ENCODE measurements at regions not wholly inside any gene's neighbourhood (a gene's known extent, or its start where the extent isn't known, plus 50 kb on each side); places are given as distances from the start of the nearest gene placed in this dataset.

DNA sequence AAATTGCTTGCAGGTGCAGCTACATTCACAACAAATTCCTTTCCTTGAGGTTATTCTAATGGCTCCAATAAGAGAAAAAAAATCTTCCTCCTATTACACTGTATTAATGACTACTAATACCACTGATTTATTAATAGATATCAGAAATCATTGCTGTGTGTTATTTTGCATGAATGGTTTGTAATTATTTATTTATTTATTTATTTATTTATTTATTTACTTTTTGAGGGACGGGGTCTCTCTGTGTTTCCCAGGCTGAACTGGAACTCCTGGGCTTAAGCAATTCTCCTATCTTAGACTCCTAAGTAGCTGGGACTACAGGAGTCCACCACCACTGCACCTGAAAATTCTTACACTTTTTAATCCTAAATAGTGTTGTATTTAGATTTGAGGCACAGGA is 390.4 kb downstream of the SI start (continued):
- TF ChIP-seq, protein P1, sequence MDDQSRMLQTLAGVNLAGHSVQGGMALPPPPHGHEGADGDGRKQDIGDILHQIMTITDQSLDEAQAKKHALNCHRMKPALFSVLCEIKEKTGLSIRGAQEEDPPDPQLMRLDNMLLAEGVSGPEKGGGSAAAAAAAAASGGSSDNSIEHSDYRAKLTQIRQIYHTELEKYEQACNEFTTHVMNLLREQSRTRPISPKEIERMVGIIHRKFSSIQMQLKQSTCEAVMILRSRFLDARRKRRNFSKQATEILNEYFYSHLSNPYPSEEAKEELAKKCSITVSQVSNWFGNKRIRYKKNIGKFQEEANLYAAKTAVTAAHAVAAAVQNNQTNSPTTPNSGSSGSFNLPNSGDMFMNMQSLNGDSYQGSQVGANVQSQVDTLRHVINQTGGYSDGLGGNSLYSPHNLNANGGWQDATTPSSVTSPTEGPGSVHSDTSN (IDR thresholded peaks at IDR 0.05), result no peak
- TF ChIP-seq MEF2A (IDR thresholded peaks at IDR 0.05; ENCODE audit: borderline replicate concordance, low read depth), result no peak
- no peak for TF ChIP-seq TCF12 (IDR thresholded peaks at IDR 0.05)
- no peak for TF ChIP-seq EP300 (IDR thresholded peaks at IDR 0.05; ENCODE audit: borderline replicate concordance in 1 of 2, low read depth in 1 of 2, low read length in 1 of 2)
- no peak for TF ChIP-seq YY1 (IDR thresholded peaks at IDR 0.05; ENCODE audit: low read depth)

DNA sequence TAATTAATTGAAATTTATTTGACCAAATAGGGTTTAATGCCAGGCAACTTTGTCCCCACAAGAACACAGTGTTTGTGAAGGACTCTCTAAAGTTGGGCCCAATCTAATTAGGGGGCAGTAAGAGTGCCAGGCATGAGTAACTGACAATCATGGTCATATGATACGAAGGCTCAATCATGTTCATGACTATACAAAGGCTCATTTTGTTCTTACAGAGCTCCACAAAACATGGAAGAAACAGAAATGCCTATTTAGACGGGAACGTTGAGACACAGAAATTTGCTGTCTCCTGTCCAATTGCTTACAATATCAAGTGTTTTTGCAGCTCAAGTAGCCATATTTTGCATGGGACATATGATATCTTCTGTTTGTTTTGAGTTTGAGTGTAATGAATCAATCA is 391.1 kb downstream of the SI start:
- POLR2A ChIA-PET, result no interaction called here
- WGBS (ENCODE audit: low lambda C conversion rate), result 36% methylated on average over 3 of the region's 3 CpGs

DNA sequence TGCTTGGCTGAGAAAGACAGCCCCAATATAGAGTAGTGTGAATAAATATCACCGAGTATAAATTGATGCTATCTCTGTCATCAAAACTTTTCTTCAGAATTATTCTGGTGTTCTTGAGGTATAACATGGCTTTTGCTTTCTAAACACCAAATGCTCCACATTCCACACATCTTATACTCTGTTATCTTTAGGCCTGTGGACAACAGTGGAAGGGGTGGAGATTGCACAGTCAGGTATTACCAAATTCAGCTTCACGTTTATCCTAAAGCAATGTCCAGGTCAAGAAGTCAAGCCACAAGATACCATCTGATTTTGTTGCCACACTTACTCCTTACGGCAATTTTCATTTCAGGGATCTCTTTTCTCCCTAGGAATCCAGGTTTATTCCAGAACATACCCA is 394.8 kb downstream of the SI start:
- no peak for DNase-seq
- TF ChIP-seq JUND (IDR thresholded peaks at IDR 0.05) (no peak), CHD2 (IDR thresholded peaks at IDR 0.05; ENCODE audit: low read length, partially characterized antibody) (no peak), GABPA (IDR thresholded peaks at IDR 0.05; ENCODE audit: low read depth) (no peak), FOXJ3 (CRISPR knock-in tag; IDR thresholded peaks at IDR 0.05) (no peak)
- TF ChIP-seq, protein P2, sequence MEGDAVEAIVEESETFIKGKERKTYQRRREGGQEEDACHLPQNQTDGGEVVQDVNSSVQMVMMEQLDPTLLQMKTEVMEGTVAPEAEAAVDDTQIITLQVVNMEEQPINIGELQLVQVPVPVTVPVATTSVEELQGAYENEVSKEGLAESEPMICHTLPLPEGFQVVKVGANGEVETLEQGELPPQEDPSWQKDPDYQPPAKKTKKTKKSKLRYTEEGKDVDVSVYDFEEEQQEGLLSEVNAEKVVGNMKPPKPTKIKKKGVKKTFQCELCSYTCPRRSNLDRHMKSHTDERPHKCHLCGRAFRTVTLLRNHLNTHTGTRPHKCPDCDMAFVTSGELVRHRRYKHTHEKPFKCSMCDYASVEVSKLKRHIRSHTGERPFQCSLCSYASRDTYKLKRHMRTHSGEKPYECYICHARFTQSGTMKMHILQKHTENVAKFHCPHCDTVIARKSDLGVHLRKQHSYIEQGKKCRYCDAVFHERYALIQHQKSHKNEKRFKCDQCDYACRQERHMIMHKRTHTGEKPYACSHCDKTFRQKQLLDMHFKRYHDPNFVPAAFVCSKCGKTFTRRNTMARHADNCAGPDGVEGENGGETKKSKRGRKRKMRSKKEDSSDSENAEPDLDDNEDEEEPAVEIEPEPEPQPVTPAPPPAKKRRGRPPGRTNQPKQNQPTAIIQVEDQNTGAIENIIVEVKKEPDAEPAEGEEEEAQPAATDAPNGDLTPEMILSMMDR (IDR thresholded peaks at IDR 0.05), result no peak
- TF ChIP-seq, protein P3, sequence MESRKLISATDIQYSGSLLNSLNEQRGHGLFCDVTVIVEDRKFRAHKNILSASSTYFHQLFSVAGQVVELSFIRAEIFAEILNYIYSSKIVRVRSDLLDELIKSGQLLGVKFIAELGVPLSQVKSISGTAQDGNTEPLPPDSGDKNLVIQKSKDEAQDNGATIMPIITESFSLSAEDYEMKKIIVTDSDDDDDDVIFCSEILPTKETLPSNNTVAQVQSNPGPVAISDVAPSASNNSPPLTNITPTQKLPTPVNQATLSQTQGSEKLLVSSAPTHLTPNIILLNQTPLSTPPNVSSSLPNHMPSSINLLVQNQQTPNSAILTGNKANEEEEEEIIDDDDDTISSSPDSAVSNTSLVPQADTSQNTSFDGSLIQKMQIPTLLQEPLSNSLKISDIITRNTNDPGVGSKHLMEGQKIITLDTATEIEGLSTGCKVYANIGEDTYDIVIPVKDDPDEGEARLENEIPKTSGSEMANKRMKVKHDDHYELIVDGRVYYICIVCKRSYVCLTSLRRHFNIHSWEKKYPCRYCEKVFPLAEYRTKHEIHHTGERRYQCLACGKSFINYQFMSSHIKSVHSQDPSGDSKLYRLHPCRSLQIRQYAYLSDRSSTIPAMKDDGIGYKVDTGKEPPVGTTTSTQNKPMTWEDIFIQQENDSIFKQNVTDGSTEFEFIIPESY (IDR thresholded peaks at IDR 0.05; ENCODE audit: borderline replicate concordance, low read depth), result no peak
- TF ChIP-seq, protein P4, sequence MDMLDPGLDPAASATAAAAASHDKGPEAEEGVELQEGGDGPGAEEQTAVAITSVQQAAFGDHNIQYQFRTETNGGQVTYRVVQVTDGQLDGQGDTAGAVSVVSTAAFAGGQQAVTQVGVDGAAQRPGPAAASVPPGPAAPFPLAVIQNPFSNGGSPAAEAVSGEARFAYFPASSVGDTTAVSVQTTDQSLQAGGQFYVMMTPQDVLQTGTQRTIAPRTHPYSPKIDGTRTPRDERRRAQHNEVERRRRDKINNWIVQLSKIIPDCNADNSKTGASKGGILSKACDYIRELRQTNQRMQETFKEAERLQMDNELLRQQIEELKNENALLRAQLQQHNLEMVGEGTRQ (IDR thresholded peaks at IDR 0.05; ENCODE audit: borderline replicate concordance, low read depth, low read length), result no peak
- Histone ChIP-seq H3K9me2 (no peaks in the 10 kb centered on the region), H4K20me1 (ENCODE audit: insufficient read depth) (no peaks in the 10 kb centered on the region), H3F3A (replicated peaks; ENCODE audit: insufficient read depth) (no peaks in the 10 kb centered on the region), H3K4me1 (ENCODE audit: control insufficient read depth in 1 of 2, insufficient read depth in 2 of 2, low read depth in 1 of 2, low read length in 1 of 2) (no peaks in the 10 kb centered on the region), H3K4me3 (ENCODE audit: low read depth in 2 of 2, low read length in 1 of 2) (no peak overlapping the region), H3K9ac (no peak overlapping the region), H3K27me3 (ENCODE audit: insufficient read depth) (no peaks in the 10 kb centered on the region), H3K36me3 (replicated peaks in 1 of 2; ENCODE audit: control insufficient read depth in 1 of 2, insufficient read depth in 2 of 2, low read length in 1 of 2) (no peaks in the 10 kb centered on the region), H3K27ac (ENCODE audit: low read depth in 2 of 2, low read length in 1 of 2) (no peak overlapping the region), H3K79me2 (ENCODE audit: insufficient read depth) (no peaks in the 10 kb centered on the region), H2AFZ (ENCODE audit: low read depth) (no peak overlapping the region), H3K4me2 (no peak overlapping the region), H3K9me3 (no peaks in the 10 kb centered on the region)
- POLR2A ChIA-PET, result no interaction called here
- 24% methylated on average over 3 of the region's 3 CpGs for WGBS (ENCODE audit: low lambda C conversion rate)
- CTCF ChIA-PET, result no interaction called here

More for the DNA sequence above, 391.1 kb downstream of the SI start:
- H2AFZ ChIP-seq (ENCODE audit: low read depth), result no peak overlapping the region
- CTCF ChIA-PET, result interaction anchor here (1.1 kb wide), 1 partner anchor 9 kb away, joined by 4 read pairs; no protein-coding TSS in a partner anchor
- no peaks in the 10 kb centered on the region for H3K27me3 ChIP-seq (ENCODE audit: insufficient read depth)
- H3K36me3 ChIP-seq (replicated peaks in 1 of 2; ENCODE audit: control insufficient read depth in 1 of 2, insufficient read depth in 2 of 2, low read length in 1 of 2), result no peaks in the 10 kb centered on the region
- no peak overlapping the region for H3K4me3 ChIP-seq (ENCODE audit: low read depth in 2 of 2, low read length in 1 of 2)
- no peak overlapping the region for H3K27ac ChIP-seq (ENCODE audit: low read depth in 2 of 2, low read length in 1 of 2)
- no peak for TF ChIP-seq MEF2A (IDR thresholded peaks at IDR 0.05; ENCODE audit: borderline replicate concordance, low read depth)
- TF ChIP-seq, protein P5, sequence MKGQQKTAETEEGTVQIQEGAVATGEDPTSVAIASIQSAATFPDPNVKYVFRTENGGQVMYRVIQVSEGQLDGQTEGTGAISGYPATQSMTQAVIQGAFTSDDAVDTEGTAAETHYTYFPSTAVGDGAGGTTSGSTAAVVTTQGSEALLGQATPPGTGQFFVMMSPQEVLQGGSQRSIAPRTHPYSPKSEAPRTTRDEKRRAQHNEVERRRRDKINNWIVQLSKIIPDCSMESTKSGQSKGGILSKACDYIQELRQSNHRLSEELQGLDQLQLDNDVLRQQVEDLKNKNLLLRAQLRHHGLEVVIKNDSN (IDR thresholded peaks at IDR 0.05; ENCODE audit: borderline replicate concordance, low read depth), result no peak
- no peak for TF ChIP-seq MXI1 (IDR thresholded peaks at IDR 0.05; ENCODE audit: low read depth, low read length)
- no peak for TF ChIP-seq POLR2AphosphoS5 (IDR thresholded peaks at IDR 0.05; ENCODE audit: low read depth, low read length)
- no peak for TF ChIP-seq EP300 (IDR thresholded peaks at IDR 0.05; ENCODE audit: borderline replicate concordance in 1 of 2, low read depth in 1 of 2, low read length in 1 of 2)
- TF ChIP-seq ELF1 (IDR thresholded peaks at IDR 0.05), result no peak
- no peak for TF ChIP-seq RAD21 (IDR thresholded peaks at IDR 0.05; ENCODE audit: low read length)
- no peaks in the 10 kb centered on the region for H3K9me2 ChIP-seq
- H3K9me3 ChIP-seq, result no peaks in the 10 kb centered on the region
- no peaks in the 10 kb centered on the region for H3F3A ChIP-seq (replicated peaks; ENCODE audit: insufficient read depth)
- H3K4me1 ChIP-seq (ENCODE audit: control insufficient read depth in 1 of 2, insufficient read depth in 2 of 2, low read depth in 1 of 2, low read length in 1 of 2), result no peaks in the 10 kb centered on the region
- no peak overlapping the region for H3K9ac ChIP-seq
- H3K79me2 ChIP-seq (ENCODE audit: insufficient read depth), result no peaks in the 10 kb centered on the region
- no peak for DNase-seq
- no peak overlapping the region for H3K4me2 ChIP-seq
- H4K20me1 ChIP-seq (ENCODE audit: insufficient read depth), result no peaks in the 10 kb centered on the region

All from SK-N-SH (cell line).